HEK293T (cell line): ENCODE measurements at regions not wholly inside any gene's neighbourhood (a gene's known extent, or its start where the extent isn't known, plus 50 kb on each side); places are given as distances from the start of the nearest gene placed in this dataset.

ENCODE experiments used
- CTCF ChIA-PET: fragments of 350-600 bp; formaldehyde crosslinking; extraction: SDS; loops from one replicate; lab custom pipeline; 2021; ENCODE audit warnings: antibody characterized with exemption, inconsistent platforms; lab: Yijun Ruan, JAX
- POLR2A ChIA-PET: fragments of 350-600 bp; formaldehyde crosslinking; extraction: SDS; loops from one replicate; lab custom pipeline; 2020; ENCODE audit warnings: antibody characterized with exemption, inconsistent platforms; lab: Yijun Ruan, JAX
- DNase-seq: peaks from one replicate; pipeline ENCODE4 v3.0.0; 2012; ENCODE audit warnings: mixed read lengths; ENCODE audit errors: extremely low spot score
- ARNT ChIP-seq: fragments of 450-650 bp; IDR thresholded peaks from 2 replicates; pipeline ENCODE4 v1.6.1; 2017; ENCODE audit warnings: mild to moderate bottlenecking
- BHLHE40 ChIP-seq: fragments of 450-650 bp; IDR thresholded peaks from 2 replicates; pipeline ENCODE4 v1.6.1; 2016; ENCODE audit warnings: mild to moderate bottlenecking, moderate library complexity, borderline replicate concordance
- CTBP1 ChIP-seq: fragments of 450-650 bp; IDR thresholded peaks from 2 replicates; pipeline ENCODE4 v1.6.1; 2016; ENCODE audit warnings: borderline replicate concordance
- ELF4 ChIP-seq: fragments of 450-650 bp; IDR thresholded peaks from 2 replicates; pipeline ENCODE4 v1.6.1; 2017; ENCODE audit warnings: antibody characterized with exemption
- FOXA1 ChIP-seq: fragments of 450-650 bp; IDR thresholded peaks from 2 replicates; pipeline ENCODE4 v1.6.1; 2016; ENCODE audit warnings: mild to moderate bottlenecking
- FOXK2 ChIP-seq: fragments of 450-650 bp; IDR thresholded peaks from 2 replicates; pipeline ENCODE4 v1.6.1; 2016; ENCODE audit warnings: mild to moderate bottlenecking
- FOXM1 ChIP-seq: fragments of 450-650 bp; IDR thresholded peaks from 2 replicates; pipeline ENCODE4 v1.6.1; 2017; ENCODE audit warnings: mild to moderate bottlenecking, borderline replicate concordance
- HDGF ChIP-seq: fragments of 450-650 bp; IDR thresholded peaks from 2 replicates; pipeline ENCODE4 v1.6.1; 2017; ENCODE audit warnings: antibody characterized with exemption, borderline replicate concordance
- L3MBTL2 ChIP-seq: fragments of 450-650 bp; conservative IDR thresholded peaks from 2 replicates; pipeline ENCODE4 v1.6.1; 2016; ENCODE audit warnings: mild to moderate bottlenecking
- LEF1 ChIP-seq: fragments of 450-650 bp; IDR thresholded peaks from 2 replicates; pipeline ENCODE4 v1.6.1; 2017; ENCODE audit warnings: mild to moderate bottlenecking, borderline replicate concordance
- NFRKB ChIP-seq: fragments of 450-650 bp; IDR thresholded peaks from 2 replicates; pipeline ENCODE4 v1.6.1; 2016; ENCODE audit warnings: mild to moderate bottlenecking, moderate library complexity
- SP1 ChIP-seq: fragments of 450-650 bp; IDR thresholded peaks from 2 replicates; pipeline ENCODE4 v1.6.1; 2017
- SUZ12 ChIP-seq: fragments of 450-650 bp; IDR thresholded peaks from 2 replicates; pipeline ENCODE4 v1.6.1; 2016; ENCODE audit warnings: mild to moderate bottlenecking
- TARDBP ChIP-seq: fragments of 450-650 bp; IDR thresholded peaks from 2 replicates; pipeline ENCODE4 v1.6.1; 2016
- ZNF384 ChIP-seq: fragments of 450-650 bp; IDR thresholded peaks from 2 replicates; pipeline ENCODE4 v1.6.1; 2016
- TF ChIP-seq, protein P1 (sequence below): fragments of 450-650 bp; IDR thresholded peaks from 2 replicates; pipeline ENCODE4 v1.6.1; 2016

DNA sequence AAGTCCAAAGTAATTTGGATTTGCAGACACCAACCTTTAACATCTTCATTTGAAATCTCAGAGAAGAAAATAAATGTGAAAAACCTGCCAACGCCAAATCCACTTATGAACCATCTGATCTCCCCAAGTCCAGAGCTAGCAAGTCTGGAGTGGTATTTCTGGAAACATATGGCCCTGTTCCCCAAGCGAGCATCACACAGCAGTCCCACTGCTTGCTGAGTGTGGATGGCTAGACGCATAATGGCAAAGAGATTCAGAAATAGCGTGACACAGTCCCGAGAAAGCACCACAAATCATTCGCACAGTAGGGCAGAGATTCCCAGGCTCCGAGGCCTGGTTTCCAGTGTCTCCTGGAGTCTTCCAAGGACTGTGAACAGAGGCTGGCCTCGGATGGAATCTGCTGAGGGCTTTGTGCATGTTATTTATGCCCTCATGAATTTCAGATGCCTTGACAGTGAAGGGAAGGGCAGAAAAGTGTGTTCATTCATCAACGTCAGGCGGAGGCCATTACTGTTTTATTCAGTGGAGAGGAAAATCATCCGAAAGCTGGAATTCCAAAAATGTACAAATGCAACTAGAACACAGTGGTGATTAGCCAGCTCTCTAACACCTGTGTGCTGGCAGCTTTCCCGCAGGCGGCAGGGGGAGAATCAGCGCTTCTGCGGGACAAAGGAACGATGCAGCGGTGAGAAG, 417.0 kb downstream of the EIPR1 start:
- ChIA-PET POLR2A (no interaction called here), CTCF (no interaction called here)
- TF ChIP-seq ZNF384 (no peak), SUZ12 (no peak), TARDBP (no peak)
- DNase-seq: no peak

DNA sequence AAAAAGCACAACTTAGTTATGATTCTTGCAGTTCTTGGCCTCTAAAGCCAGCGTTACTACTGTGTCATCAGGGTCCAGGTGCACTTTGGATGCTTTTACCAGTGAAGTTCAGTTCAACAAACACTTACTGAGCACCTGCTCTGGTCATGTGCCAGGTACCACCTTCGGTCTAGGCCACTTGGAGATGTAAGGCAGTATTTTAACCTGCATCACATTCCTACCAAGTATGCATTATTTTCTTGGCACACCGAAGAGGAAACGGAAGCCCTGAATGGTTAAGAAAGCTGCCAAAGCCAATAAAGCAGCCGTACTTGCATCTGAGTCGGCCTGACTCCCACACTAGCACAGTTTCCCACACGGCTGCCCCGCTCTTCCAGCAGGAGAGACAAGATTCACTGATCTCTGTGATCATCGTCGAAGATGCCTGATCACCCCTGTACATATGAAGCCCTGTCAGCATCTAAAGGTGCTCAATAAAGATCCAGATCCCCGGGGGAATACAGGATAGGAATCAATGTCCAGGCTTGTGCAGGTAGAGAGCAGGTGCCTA, 427.1 kb downstream of the EIPR1 start:
- CTCF ChIA-PET: no interaction called here
- no peak for DNase-seq
- no peak for TF ChIP-seq CTBP1
- TF ChIP-seq, protein P1, sequence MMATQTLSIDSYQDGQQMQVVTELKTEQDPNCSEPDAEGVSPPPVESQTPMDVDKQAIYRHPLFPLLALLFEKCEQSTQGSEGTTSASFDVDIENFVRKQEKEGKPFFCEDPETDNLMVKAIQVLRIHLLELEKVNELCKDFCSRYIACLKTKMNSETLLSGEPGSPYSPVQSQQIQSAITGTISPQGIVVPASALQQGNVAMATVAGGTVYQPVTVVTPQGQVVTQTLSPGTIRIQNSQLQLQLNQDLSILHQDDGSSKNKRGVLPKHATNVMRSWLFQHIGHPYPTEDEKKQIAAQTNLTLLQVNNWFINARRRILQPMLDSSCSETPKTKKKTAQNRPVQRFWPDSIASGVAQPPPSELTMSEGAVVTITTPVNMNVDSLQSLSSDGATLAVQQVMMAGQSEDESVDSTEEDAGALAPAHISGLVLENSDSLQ: no peak
- no peak for TF ChIP-seq BHLHE40
- TF ChIP-seq L3MBTL2: no peak
- no peak for TF ChIP-seq SUZ12
- TF ChIP-seq FOXM1: no peak
- no peak for TF ChIP-seq SP1
- TF ChIP-seq ARNT: no peak
- TF ChIP-seq FOXK2: no peak
- no peak for TF ChIP-seq LEF1
- TF ChIP-seq FOXA1: no peak
- no peak for TF ChIP-seq NFRKB
- no peak for TF ChIP-seq HDGF
- no peak for TF ChIP-seq TARDBP
- TF ChIP-seq ELF4: no peak
- TF ChIP-seq ZNF384: no peak
- POLR2A ChIA-PET: no interaction called here

DNA sequence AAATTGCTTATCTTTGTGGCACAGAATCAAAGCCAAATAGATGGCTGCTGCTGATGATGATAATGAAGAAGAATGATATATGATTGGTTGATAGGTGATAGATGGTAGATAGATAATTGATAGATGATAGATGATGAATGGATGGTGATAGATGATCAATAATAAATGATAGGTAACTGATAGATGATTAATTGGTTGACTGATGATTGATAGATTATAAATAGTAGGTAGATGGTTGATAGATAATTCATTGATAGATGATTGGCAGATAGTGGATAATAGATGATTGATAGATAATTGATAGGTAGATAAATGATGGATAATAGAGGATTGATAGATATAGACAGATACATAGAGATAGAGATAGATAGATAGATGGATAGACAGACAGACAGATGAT, 430.2 kb downstream of the EIPR1 start:
- POLR2A ChIA-PET: no interaction called here

GRCh38 chr2:2942906-2943305, 434.7 kb downstream of the EIPR1 start:
- POLR2A ChIA-PET: no interaction called here
- DNase-seq: no peak
- no peak for TF ChIP-seq FOXA1
- TF ChIP-seq ZNF384: no peak
- TF ChIP-seq BHLHE40: no peak
- TF ChIP-seq TARDBP: no peak
- no peak for TF ChIP-seq LEF1
- no peak for TF ChIP-seq L3MBTL2
- TF ChIP-seq FOXK2: no peak
- no peak for TF ChIP-seq FOXM1
- no peak for TF ChIP-seq ARNT
- TF ChIP-seq NFRKB: no peak
- TF ChIP-seq HDGF: no peak
- TF ChIP-seq SP1: no peak
- no peak for TF ChIP-seq CTBP1

More for the DNA sequence above, 430.2 kb downstream of the EIPR1 start:
- TF ChIP-seq, protein P1: peak; percentile 79
- TF ChIP-seq CTBP1: no peak
- DNase-seq: no peak
- CTCF ChIA-PET: no interaction called here

GRCh38 chr2:2942225-2942624, 435.4 kb downstream of the EIPR1 start:
- no peak for TF ChIP-seq TARDBP
- no peak for TF ChIP-seq NFRKB
- no peak for TF ChIP-seq SUZ12
- no peak for TF ChIP-seq ARNT
- TF ChIP-seq FOXA1: no peak
- TF ChIP-seq HDGF: no peak
- TF ChIP-seq BHLHE40: no peak
- TF ChIP-seq FOXK2: no peak
- TF ChIP-seq SP1: no peak
- no peak for TF ChIP-seq ELF4
- TF ChIP-seq L3MBTL2: no peak
- TF ChIP-seq, protein P1: no peak
- no peak for TF ChIP-seq CTBP1
- no peak for DNase-seq
- ChIA-PET POLR2A (no interaction called here), CTCF (no interaction called here)

More at GRCh38 chr2:2942906-2943305, 434.7 kb downstream of the EIPR1 start:
- CTCF ChIA-PET: no interaction called here

GRCh38 chr2:2941205-2941604, 436.4 kb downstream of the EIPR1 start:
- DNase-seq: no peak
- POLR2A ChIA-PET: no interaction called here
- CTCF ChIA-PET: no interaction called here
- no peak for TF ChIP-seq SP1
- TF ChIP-seq, protein P1: peak; percentile 66
- no peak for TF ChIP-seq FOXK2
